GM10248 (cell line): ENCODE measurements at regions not wholly inside any gene's neighbourhood (a gene's known extent, or its start where the extent isn't known, plus 50 kb on each side); places are given as distances from the start of the nearest gene placed in this dataset.

Experiments used
- CTCF ChIA-PET: fragments of 300-600 bp; sonication (Branson Sonifier 250); formaldehyde crosslinking; extraction: SDS; loops from one replicate; lab custom pipeline; 2021; ENCODE audit warnings: antibody characterized with exemption; lab: Yijun Ruan, JAX
- POLR2A ChIA-PET: fragments of 350-650 bp; sonication (Branson Sonifier 250); formaldehyde crosslinking; extraction: SDS; loops from one replicate; lab custom pipeline; 2020; ENCODE audit warnings: antibody characterized with exemption; lab: Yijun Ruan, JAX
- DNase-seq: peaks from one replicate; pipeline ENCODE4 v3.0.0; 2012; ENCODE audit errors: extremely low spot score
- CTCF ChIP-seq: IDR thresholded peaks from 2 replicates; pipeline ENCODE4 v1.5.1; 2012; ENCODE audit warnings: mild to moderate bottlenecking, low read depth; ENCODE audit errors: extremely low read depth, missing control alignments, control extremely low read depth

DNA sequence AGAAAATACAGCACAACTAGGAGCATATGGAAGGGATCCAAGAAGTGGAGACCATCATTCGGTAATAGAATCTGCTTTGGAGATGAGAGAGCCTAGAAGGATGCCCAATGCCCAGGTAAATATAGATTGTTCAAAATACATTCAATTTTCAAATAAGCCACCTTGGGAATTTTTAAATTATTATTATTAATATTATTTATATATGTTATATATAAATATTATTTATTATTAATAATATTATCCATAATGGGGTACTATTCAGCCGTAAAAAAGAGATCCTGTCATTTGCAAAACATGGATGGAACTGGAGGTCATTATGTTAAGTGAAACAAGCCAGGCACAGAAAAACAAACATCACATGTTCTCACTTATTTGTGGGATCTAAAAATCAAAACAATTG is 127.8 kb upstream of the NDUFV2 start:
- no peak for DNase-seq
- CTCF ChIA-PET = no interaction called here
- no peak for TF ChIP-seq CTCF
- POLR2A ChIA-PET = no interaction called here

- CTCF ChIA-PET = no interaction called here
- no peak for TF ChIP-seq CTCF
- no peak for DNase-seq
- POLR2A ChIA-PET = no interaction called here
Measured at GRCh38 chr18:8975624-8976023, 126.9 kb upstream of the NDUFV2 start.

DNA sequence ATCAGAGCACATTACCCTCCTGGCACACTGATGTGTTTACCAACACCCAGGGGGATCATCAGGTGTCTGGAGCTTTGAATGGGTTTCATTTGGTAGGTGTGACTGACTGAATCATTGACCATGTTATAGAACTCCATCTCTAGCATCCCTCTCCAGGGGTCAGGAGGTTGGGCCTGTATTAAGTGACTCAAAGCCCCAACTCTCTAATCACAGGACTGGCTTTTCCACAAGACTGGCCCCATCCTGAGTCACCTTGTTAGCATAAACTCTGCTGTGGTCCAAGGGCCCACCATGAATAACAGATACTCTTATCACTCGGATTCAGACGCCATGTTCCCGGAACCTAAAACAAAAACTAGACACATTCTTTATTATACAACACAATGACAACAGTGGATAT is 125.9 kb upstream of the NDUFV2 start:
- TF ChIP-seq CTCF = no peak
- ChIA-PET CTCF (interaction anchor here (0.7 to 1.2 kb wide), 2 partner anchors 11 to 15 kb away, joined by 3 read pairs; no protein-coding TSS in a partner anchor), POLR2A (no interaction called here)
- no peak for DNase-seq

DNA sequence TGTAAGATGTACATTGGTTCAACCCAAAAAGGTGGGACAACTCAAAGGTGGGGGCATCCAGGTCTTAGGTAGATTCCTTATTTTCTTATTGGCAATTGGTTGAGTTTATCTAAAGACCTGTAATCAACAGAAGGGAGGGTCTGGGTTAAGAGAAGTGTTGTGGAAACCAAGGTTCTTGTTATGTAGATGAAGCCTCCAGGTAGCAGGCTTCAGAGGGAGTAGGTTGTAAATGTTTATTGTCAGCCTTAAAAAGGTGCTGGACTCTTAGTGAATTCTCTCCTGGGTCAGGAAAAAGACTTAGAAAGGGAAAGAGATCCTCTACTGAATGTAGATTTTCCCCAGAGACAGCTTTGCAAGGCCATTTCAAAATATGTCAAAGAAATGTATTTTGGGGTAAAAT is 125.3 kb upstream of the NDUFV2 start:
- TF ChIP-seq CTCF = no peak
- no peak for DNase-seq
- ChIA-PET CTCF (interaction anchor here (1.2 kb wide), 1 partner anchor 11 kb away, joined by 3 read pairs; no protein-coding TSS in a partner anchor), POLR2A (no interaction called here)

DNA sequence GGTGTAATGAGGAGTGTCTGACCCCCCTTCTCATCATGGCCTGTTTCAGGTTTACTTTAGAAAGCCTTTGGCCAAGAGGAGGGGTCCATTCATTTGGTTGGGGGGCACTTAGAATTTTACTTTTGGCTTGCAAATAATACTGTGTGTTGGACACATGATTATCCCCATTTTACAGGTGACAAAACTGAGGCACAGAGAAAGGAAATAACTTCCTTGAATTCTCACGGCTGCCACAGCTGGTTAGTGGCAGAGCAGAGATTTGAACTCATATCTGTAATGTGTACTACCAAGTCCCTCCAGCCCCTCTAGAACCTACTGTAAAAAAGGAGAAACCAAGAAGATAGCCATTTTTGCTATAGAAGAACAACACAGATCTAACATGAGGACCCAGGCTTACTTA is 124.8 kb upstream of the NDUFV2 start:
- DNase-seq = no peak
- no peak for TF ChIP-seq CTCF
- ChIA-PET POLR2A (no interaction called here), CTCF (interaction anchor here (1.4 to 1.9 kb wide), 2 partner anchors 12 to 22 kb away, joined by 4 read pairs; no protein-coding TSS in a partner anchor)

- no peak for DNase-seq
- TF ChIP-seq CTCF = no peak
- POLR2A ChIA-PET = no interaction called here
- CTCF ChIA-PET = interaction anchor here (1.0 to 2.3 kb wide), 6 partner anchors 8 to 21 kb away, joined by 3 to 16 read pairs (median 4); no protein-coding TSS in a partner anchor
Measured at GRCh38 chr18:8978394-8978793, 124.1 kb upstream of the NDUFV2 start.
